PFSK-1 (cell line): ENCODE measurements at regions not wholly inside any gene's neighbourhood (a gene's known extent, or its start where the extent isn't known, plus 50 kb on each side); places are given as distances from the start of the nearest gene placed in this dataset.

ENCODE experiments used
- FOXP2 ChIP-seq: optimal IDR thresholded peaks from 2 replicates; pipeline ENCODE3; 2011; ENCODE audit warnings: borderline replicate concordance, control low read depth, inconsistent platforms; ENCODE audit not compliant: insufficient read depth; ENCODE audit errors: extremely low read length, extremely low read depth
- POLR2AphosphoS5 ChIP-seq: IDR thresholded peaks from 2 replicates; pipeline ENCODE4 v1.6.1; 2012; ENCODE audit warnings: low read depth, mild to moderate bottlenecking, control low read depth, low read length, moderate library complexity
- SIN3A ChIP-seq: IDR thresholded peaks from 2 replicates; pipeline ENCODE4 v1.6.1; 2012; ENCODE audit warnings: mild to moderate bottlenecking, low read length, moderate library complexity, borderline replicate concordance; ENCODE audit not compliant: insufficient read depth
- TAF1 ChIP-seq: IDR thresholded peaks from 2 replicates; pipeline ENCODE4 v1.6.1; 2012; ENCODE audit warnings: low read length, control low read depth, borderline replicate concordance; ENCODE audit not compliant: insufficient read depth
- TF ChIP-seq, protein P1 (sequence below), 2 experiments: IDR thresholded peaks; 2 replicates each; pipeline versions ENCODE4 v1.6.1 to v1.8.0; 2011 to 2012; ENCODE audit warnings: low read depth in 2 of 2, low read length in 2 of 2, control low read depth in 1 of 2, inconsistent platforms in 1 of 2, mild to moderate bottlenecking in 1 of 2, moderate library complexity in 1 of 2; ENCODE audit not compliant: insufficient read depth in 1 of 2

DNA sequence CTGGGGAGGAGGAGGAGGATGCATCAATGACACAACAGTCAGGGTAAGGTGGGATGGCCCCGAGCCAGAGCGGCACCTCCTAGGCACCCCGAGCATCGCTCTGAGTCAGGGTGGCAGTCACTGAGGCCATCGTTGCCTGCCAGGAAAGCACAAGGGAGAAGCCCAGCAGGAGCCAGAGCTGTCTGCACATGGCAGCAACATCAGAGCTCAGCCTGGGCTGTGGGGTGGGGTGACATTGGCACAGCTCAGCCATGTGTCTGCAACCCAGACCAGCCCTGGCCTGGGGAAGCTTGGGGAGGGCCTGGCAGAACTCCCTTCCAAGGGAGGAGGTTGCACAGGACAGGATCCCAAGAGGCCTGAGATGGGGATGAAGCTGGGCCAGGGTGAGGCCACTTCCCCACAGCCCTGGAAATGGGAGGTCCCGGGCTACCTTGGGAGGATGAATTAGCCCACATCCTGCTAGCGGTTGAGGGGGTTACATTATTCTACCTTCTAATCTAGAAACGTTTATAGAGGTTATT is 255.6 kb downstream of the MAFB start:
- TF ChIP-seq, protein P1, sequence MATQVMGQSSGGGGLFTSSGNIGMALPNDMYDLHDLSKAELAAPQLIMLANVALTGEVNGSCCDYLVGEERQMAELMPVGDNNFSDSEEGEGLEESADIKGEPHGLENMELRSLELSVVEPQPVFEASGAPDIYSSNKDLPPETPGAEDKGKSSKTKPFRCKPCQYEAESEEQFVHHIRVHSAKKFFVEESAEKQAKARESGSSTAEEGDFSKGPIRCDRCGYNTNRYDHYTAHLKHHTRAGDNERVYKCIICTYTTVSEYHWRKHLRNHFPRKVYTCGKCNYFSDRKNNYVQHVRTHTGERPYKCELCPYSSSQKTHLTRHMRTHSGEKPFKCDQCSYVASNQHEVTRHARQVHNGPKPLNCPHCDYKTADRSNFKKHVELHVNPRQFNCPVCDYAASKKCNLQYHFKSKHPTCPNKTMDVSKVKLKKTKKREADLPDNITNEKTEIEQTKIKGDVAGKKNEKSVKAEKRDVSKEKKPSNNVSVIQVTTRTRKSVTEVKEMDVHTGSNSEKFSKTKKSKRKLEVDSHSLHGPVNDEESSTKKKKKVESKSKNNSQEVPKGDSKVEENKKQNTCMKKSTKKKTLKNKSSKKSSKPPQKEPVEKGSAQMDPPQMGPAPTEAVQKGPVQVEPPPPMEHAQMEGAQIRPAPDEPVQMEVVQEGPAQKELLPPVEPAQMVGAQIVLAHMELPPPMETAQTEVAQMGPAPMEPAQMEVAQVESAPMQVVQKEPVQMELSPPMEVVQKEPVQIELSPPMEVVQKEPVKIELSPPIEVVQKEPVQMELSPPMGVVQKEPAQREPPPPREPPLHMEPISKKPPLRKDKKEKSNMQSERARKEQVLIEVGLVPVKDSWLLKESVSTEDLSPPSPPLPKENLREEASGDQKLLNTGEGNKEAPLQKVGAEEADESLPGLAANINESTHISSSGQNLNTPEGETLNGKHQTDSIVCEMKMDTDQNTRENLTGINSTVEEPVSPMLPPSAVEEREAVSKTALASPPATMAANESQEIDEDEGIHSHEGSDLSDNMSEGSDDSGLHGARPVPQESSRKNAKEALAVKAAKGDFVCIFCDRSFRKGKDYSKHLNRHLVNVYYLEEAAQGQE (IDR thresholded peaks at IDR 0.05; ENCODE audit: insufficient read depth in 1 of 2, low read depth in 2 of 2, low read length in 2 of 2): no peak
- TF ChIP-seq TAF1 (no peak), SIN3A (no peak), POLR2AphosphoS5 (no peak), FOXP2 (no peak)

DNA sequence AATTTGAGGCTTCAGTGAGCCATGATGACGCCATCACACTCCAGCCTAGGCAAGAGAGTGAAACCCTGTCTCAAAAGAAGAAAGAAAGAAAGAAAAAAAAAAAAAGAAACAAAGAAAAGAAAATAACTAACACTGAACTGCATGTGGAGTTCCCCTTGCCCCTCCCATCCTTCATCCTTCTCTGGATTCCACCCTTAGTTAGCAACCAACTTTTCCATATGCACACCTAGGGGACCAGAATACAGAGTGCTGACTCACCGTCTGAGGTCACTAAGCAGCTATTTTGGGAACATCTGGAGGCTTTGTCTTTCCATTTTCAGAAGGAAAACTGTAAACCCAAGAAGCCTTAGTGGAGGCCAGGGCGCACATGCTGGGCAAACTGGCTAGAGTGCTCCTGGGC is 257.4 kb downstream of the MAFB start:
- TF ChIP-seq SIN3A (no peak), POLR2AphosphoS5 (no peak), TAF1 (no peak), FOXP2 (no peak)
- TF ChIP-seq, protein P1 (IDR thresholded peaks at IDR 0.05; ENCODE audit: insufficient read depth in 1 of 2, low read depth in 2 of 2, low read length in 2 of 2): no peak

- TF ChIP-seq SIN3A: no peak
- TF ChIP-seq FOXP2: no peak
- TF ChIP-seq, protein P1 (IDR thresholded peaks at IDR 0.05; ENCODE audit: insufficient read depth in 1 of 2, low read depth in 2 of 2, low read length in 2 of 2): no peak
- no peak for TF ChIP-seq POLR2AphosphoS5
- TF ChIP-seq TAF1: no peak
Measured at GRCh38 chr20:40431112-40431511, 257.9 kb downstream of the MAFB start.

DNA sequence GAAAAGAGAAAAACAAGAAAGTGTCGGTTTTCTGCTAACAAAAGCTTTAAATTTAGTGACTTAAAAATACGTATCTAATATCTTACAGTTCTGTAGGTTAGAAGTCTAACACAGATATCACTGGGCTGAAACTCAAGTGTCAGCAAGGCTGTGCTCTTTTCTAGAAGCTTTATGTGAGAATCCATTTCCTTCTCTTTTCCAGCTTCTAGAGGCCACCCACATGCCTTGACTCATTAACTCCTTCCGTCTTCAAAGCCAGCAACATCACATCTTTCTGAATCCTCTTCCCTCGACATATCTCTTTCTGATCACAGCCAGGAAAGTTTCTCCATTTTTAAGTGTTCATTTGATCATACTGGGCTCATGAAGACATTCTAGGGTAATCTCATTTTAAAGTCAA is 262.0 kb downstream of the MAFB start:
- TF ChIP-seq SIN3A (no peak), POLR2AphosphoS5 (no peak), FOXP2 (no peak), TAF1 (no peak)
- TF ChIP-seq, protein P1 (IDR thresholded peaks at IDR 0.05; ENCODE audit: insufficient read depth in 1 of 2, low read depth in 2 of 2, low read length in 2 of 2): no peak

GRCh38 chr20:40424695-40425094 is 264.3 kb downstream of the MAFB start:
- TF ChIP-seq POLR2AphosphoS5 (no peak), TAF1 (no peak), SIN3A (no peak), FOXP2 (no peak)
- TF ChIP-seq, protein P1 (IDR thresholded peaks at IDR 0.05; ENCODE audit: insufficient read depth in 1 of 2, low read depth in 2 of 2, low read length in 2 of 2): no peak
